ENCODE measurements at regions not wholly inside any gene's neighbourhood (a gene's known extent, or its start where the extent isn't known, plus 50 kb on each side); places are given as distances from the start of the nearest gene placed in this dataset.

- no peaks in the 10 kb centered on the region for H4K20me1 ChIP-seq (replicated peaks; ENCODE audit: insufficient read depth)
- Mint-ChIP-seq H3K9me3 (no peaks in the 10 kb centered on the region), H3K36me3 (ENCODE audit: low read depth) (no peaks in the 10 kb centered on the region), H3K27me3 (ENCODE audit: insufficient read depth, low read depth, poor library complexity) (no peaks in the 10 kb centered on the region), H3K4me3 (no peak overlapping the region), H3K4me1 (peaks cover 12% of the 10 kb centered on the region), H3K27ac (no peak overlapping the region)
- H3K27ac ChIP-seq (ENCODE audit: low read depth) = no peak overlapping the region
- no peak overlapping the region for H3K4me2 ChIP-seq
- H3K4me3 ChIP-seq = no peak overlapping the region
- no peak for ATAC-seq
- H3K4me1 ChIP-seq (ENCODE audit: insufficient read depth) = peaks cover 3% of the 10 kb centered on the region; the same call in 1 of the 2 replicates
- no peaks in the 10 kb centered on the region for H3K27me3 ChIP-seq (ENCODE audit: insufficient read depth)
- no peaks in the 10 kb centered on the region for H3K36me3 ChIP-seq (ENCODE audit: insufficient read depth)
- H3F3A ChIP-seq (replicated peaks; ENCODE audit: low read depth) = no peaks in the 10 kb centered on the region
- no peaks in the 10 kb centered on the region for H3K79me2 ChIP-seq (replicated peaks; ENCODE audit: insufficient read depth)
- H3K9me2 ChIP-seq (ENCODE audit: insufficient read depth) = peaks cover 6% of the 10 kb centered on the region; the same call in 1 of the 2 replicates
- no peak for DNase-seq (ENCODE audit: low spot score)
- H2AFZ ChIP-seq = no peak overlapping the region
- no peak for TF ChIP-seq EZH2 (IDR thresholded peaks at IDR 0.05; ENCODE audit: low read depth, unreplicated experiment)
- no peak for TF ChIP-seq REST (IDR thresholded peaks at IDR 0.05; ENCODE audit: unreplicated experiment)
- no peak for TF ChIP-seq ZNF462 (CRISPR knock-in tag; IDR thresholded peaks at IDR 0.05)
- TF ChIP-seq CREB1 (CRISPR knock-in tag; IDR thresholded peaks at IDR 0.05; ENCODE audit: low read depth) = no peak
- no peak for TF ChIP-seq STAT1 (IDR thresholded peaks at IDR 0.05; ENCODE audit: unreplicated experiment)
Observed at GRCh38 chr2:18477293-18477692, 83.2 kb downstream of the RDH14 start.
